ENCODE measurements at regions not wholly inside any gene's neighbourhood (a gene's known extent, or its start where the extent isn't known, plus 50 kb on each side); places are given as distances from the start of the nearest gene placed in this dataset.

DNA sequence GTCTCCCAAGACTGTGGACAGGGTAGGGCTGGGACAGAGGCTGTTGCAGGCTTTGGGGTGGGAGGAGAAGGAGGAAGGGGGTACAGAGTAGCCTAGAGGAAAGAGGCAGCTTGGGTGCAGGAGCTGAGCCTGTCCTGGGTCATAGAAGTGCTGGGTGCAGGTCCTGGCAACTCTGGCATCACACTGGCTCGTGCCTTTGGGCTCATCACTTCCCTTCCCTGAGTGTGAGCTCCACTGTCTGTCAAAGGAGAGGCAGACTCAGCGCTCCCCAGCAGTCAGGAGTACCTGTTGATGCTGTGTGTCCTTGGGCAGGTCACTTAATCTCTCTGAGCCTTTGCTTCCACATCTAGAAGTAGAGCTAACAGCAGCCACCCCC, 157.1 kb downstream of the PTPRU start:
- Histone ChIP-seq H3K36me3 (ENCODE audit: insufficient read depth, insufficient read length, low read length) (no peaks in the 10 kb centered on the region), H3K4me3 (ENCODE audit: insufficient read length, low read depth) (no peak overlapping the region)

DNA sequence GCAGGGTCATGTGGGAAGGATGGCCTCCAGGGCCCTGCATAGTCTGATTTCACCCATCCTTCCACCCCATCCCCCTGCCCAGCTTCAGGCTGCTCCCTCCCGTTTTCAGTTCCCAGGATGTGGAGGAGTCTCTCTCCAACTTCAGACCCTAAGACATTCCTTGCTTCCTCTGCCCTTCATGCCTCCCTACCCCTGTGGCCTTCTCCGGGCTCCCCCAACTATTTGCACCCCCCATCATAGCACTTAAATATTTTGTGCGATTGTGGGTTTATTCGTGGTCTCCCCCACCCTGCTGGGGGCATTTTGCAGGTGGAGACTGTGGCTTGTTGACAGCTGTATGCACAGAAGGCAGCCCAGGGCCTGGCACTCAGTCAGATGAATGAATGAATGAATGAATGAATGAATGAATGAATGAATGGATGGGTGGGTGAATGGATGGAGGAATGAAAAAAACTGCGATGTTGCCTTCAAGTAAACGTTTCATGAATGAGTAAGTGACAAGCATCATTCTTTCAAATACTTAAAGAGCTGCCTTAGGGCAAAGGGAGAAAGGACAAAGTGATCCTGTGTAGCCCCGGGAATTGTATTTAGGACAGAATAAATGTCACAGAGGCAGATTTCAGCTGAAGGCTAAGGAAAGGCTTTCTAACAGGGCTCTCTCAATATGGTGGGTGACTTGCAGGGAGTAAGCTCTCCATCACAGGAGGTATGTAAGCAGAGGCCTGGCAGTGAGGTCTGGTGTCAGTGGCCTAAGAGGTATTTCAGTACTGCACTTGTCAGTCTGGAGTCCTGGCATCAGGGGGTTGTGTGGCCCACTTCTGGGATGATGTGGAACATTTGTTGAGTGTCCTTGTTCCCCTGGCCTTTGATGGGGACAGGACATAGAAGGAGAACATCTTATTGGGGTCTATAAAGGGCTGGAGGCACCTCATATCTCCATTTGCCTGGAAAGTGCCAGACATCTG, 156.4 kb downstream of the PTPRU start:
- TF ChIP-seq YY1 (IDR thresholded peaks at IDR 0.05; ENCODE audit: insufficient read depth, insufficient read length) (no peak), SUZ12 (IDR thresholded peaks at IDR 0.05; ENCODE audit: extremely low read depth, insufficient read depth, insufficient read length) (no peak), ZNF274 (IDR thresholded peaks at IDR 0.05; ENCODE audit: low read depth, low read length) (no peak)
- H3K4me1 ChIP-seq (ENCODE audit: insufficient read depth, insufficient read length) = peaks cover 6% of the 10 kb centered on the region
- no peak for DNase-seq (ENCODE audit: low read depth, low spot score)
- no peaks in the 10 kb centered on the region for H3K27me3 ChIP-seq (ENCODE audit: insufficient read depth, insufficient read length)
- no peak overlapping the region for H3K4me3 ChIP-seq (ENCODE audit: insufficient read length, low read depth)
- H3K36me3 ChIP-seq (ENCODE audit: insufficient read depth, insufficient read length, low read length) = no peaks in the 10 kb centered on the region
- no peaks in the 10 kb centered on the region for H3K9me3 ChIP-seq (ENCODE audit: insufficient read depth, low read length)
- no peak overlapping the region for H3K9ac ChIP-seq (ENCODE audit: insufficient read length, low read depth)

More for the DNA sequence above, 157.1 kb downstream of the PTPRU start:
- no peak for TF ChIP-seq ZNF274 (IDR thresholded peaks at IDR 0.05; ENCODE audit: low read depth, low read length)
- TF ChIP-seq SUZ12 (IDR thresholded peaks at IDR 0.05; ENCODE audit: extremely low read depth, insufficient read depth, insufficient read length) = no peak
- Histone ChIP-seq H3K9ac (ENCODE audit: insufficient read length, low read depth) (no peak overlapping the region), H3K4me1 (ENCODE audit: insufficient read depth, insufficient read length) (peaks cover 6% of the 10 kb centered on the region), H3K9me3 (ENCODE audit: insufficient read depth, low read length) (no peaks in the 10 kb centered on the region), H3K27me3 (ENCODE audit: insufficient read depth, insufficient read length) (no peaks in the 10 kb centered on the region)
- no peak for DNase-seq (ENCODE audit: low read depth, low spot score)

DNA sequence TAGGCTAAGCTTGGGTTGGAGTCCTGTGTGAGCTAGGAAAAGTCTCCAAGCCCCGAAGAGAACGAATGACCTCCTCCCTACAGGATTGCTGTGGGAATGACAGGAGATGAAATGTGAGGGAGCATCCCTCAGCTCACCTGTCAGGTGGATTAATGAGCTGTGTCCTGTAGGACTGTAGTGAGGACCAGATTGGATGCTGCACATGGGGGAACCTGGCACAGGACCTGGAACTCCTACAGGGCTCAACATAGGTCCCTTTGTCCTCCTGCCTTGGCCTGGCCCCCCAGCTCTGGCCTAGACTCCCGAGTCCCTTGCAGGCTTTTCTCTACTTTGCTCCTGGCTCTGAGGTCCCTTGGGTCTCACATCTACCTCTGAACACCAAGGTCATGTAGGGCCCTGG, 155.7 kb downstream of the PTPRU start:
- no peaks in the 10 kb centered on the region for H3K36me3 ChIP-seq (ENCODE audit: insufficient read depth, insufficient read length, low read length)
- no peaks in the 10 kb centered on the region for H3K27me3 ChIP-seq (ENCODE audit: insufficient read depth, insufficient read length)
- H3K9me3 ChIP-seq (ENCODE audit: insufficient read depth, low read length) = no peaks in the 10 kb centered on the region
- H3K4me1 ChIP-seq (ENCODE audit: insufficient read depth, insufficient read length) = peaks cover 6% of the 10 kb centered on the region
- TF ChIP-seq ZNF274 (IDR thresholded peaks at IDR 0.05; ENCODE audit: low read depth, low read length) = no peak
- TF ChIP-seq YY1 (IDR thresholded peaks at IDR 0.05; ENCODE audit: insufficient read depth, insufficient read length) = no peak
- no peak for TF ChIP-seq SUZ12 (IDR thresholded peaks at IDR 0.05; ENCODE audit: extremely low read depth, insufficient read depth, insufficient read length)
- no peak overlapping the region for H3K9ac ChIP-seq (ENCODE audit: insufficient read length, low read depth)
- no peak for DNase-seq (ENCODE audit: low read depth, low spot score)
- H3K4me3 ChIP-seq (ENCODE audit: insufficient read length, low read depth) = no peak overlapping the region

DNA sequence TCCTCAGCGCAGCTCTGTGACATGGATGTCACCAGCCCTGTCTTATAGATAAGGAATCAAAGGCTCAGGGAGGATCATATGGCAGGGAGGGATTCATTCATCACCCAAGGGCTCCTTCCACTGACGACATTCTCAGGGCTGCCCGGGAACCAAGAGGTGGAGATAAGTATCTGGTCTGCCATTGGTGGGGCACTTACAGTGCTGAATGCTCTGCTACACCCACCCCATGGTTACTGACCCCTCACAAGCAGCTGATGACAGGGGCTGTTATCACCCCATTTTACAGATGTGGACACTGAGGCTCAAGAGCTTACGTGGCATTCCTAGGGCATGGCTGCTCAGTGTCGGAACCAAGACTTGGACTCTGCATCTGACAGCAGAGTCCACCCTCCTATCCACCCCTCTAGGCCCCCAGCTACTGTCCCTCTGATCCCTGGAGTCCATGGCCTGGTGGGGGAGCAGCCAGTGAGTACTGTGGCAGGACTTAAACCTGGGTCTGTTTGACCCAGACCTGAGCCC, 155.1 kb downstream of the PTPRU start:
- TF ChIP-seq YY1 (IDR thresholded peaks at IDR 0.05; ENCODE audit: insufficient read depth, insufficient read length) (no peak), ZNF274 (IDR thresholded peaks at IDR 0.05; ENCODE audit: low read depth, low read length) (no peak), SUZ12 (IDR thresholded peaks at IDR 0.05; ENCODE audit: extremely low read depth, insufficient read depth, insufficient read length) (no peak)
- Histone ChIP-seq H3K36me3 (ENCODE audit: insufficient read depth, insufficient read length, low read length) (no peaks in the 10 kb centered on the region), H3K27me3 (ENCODE audit: insufficient read depth, insufficient read length) (no peaks in the 10 kb centered on the region), H3K4me3 (ENCODE audit: insufficient read length, low read depth) (no peak overlapping the region), H3K9me3 (ENCODE audit: insufficient read depth, low read length) (no peaks in the 10 kb centered on the region), H3K9ac (ENCODE audit: insufficient read length, low read depth) (no peak overlapping the region), H3K4me1 (ENCODE audit: insufficient read depth, insufficient read length) (peaks cover 6% of the 10 kb centered on the region)
- no peak for DNase-seq (ENCODE audit: low read depth, low spot score)

DNA sequence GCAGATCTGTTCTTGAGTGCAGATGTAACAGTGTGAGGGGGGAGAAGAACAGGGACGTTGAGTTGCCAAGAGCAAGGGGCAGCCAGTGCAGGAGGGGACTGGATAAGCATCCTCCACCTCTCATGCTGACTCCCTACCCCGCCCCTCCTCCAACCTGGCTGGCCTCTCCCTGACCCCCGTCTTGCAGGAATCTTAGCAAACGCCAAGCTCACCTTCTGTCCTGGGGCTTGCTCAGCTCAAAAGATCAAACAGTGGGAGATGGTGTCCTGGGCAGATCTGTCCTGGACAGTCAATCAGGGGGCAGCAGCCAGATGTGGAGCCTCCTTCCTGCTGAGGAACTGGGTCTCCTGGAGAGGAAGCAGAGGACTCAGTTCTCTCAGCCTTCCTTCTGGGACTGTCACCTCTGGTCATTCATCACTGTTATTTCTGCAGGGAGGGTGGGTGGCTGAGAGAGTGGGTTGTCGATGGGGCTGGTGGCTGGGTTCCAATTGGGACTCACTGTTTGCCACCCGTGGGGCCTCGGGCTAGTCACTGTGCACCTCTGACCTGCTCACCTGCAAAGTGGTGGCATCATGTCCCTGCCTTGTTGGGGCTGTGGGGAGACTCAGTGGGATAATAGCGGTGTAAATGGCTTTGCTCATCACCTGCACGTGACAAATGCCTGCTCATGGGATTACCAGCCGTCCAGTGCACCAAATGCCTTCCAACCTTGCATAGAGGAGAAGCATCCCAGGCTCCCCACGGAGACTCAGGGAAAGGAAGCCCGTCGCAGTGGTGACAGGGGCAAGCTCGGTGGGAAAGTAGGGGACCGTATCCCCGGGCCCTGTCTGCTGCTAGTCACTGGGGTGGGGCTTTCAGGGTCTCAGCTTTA, 154.4 kb downstream of the PTPRU start:
- no peak for TF ChIP-seq ZNF274 (IDR thresholded peaks at IDR 0.05; ENCODE audit: low read depth, low read length)
- TF ChIP-seq SUZ12 (IDR thresholded peaks at IDR 0.05; ENCODE audit: extremely low read depth, insufficient read depth, insufficient read length) = no peak
- TF ChIP-seq YY1 (IDR thresholded peaks at IDR 0.05; ENCODE audit: insufficient read depth, insufficient read length) = no peak

DNA sequence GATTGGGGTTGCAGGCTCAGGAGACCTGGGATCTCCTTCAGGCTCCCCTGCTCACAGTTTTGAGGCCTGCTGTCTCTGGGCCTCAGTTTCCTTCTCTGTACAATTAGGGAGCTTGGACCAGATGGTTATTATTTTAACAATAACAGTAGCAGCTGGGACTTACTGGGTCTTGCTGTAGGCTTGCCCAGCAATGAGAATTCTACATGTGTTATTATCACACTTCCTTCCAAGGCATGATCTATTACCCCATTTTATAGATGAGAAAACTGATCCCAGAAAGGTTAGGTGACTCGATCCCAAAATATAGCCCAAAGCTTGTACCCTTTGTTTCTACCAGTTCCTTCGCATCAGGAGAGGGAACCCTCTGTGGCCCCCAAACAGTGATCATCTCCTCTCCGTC, 153.8 kb downstream of the PTPRU start:
- H3K4me3 ChIP-seq (ENCODE audit: insufficient read length, low read depth) = no peak overlapping the region
- TF ChIP-seq SUZ12 (IDR thresholded peaks at IDR 0.05; ENCODE audit: extremely low read depth, insufficient read depth, insufficient read length) = no peak
- no peak for TF ChIP-seq YY1 (IDR thresholded peaks at IDR 0.05; ENCODE audit: insufficient read depth, insufficient read length)
- no peak for TF ChIP-seq ZNF274 (IDR thresholded peaks at IDR 0.05; ENCODE audit: low read depth, low read length)
- no peaks in the 10 kb centered on the region for H3K9me3 ChIP-seq (ENCODE audit: insufficient read depth, low read length)

More for the DNA sequence above, 154.4 kb downstream of the PTPRU start:
- Histone ChIP-seq H3K9me3 (ENCODE audit: insufficient read depth, low read length) (no peaks in the 10 kb centered on the region), H3K4me3 (ENCODE audit: insufficient read length, low read depth) (no peak overlapping the region), H3K9ac (ENCODE audit: insufficient read length, low read depth) (no peak overlapping the region), H3K4me1 (ENCODE audit: insufficient read depth, insufficient read length) (peaks cover 6% of the 10 kb centered on the region), H3K36me3 (ENCODE audit: insufficient read depth, insufficient read length, low read length) (no peaks in the 10 kb centered on the region), H3K27me3 (ENCODE audit: insufficient read depth, insufficient read length) (no peaks in the 10 kb centered on the region)
- no peak for DNase-seq (ENCODE audit: low read depth, low spot score)

More for the DNA sequence above, 153.8 kb downstream of the PTPRU start:
- DNase-seq (ENCODE audit: low read depth, low spot score) = no peak
- Histone ChIP-seq H3K4me1 (ENCODE audit: insufficient read depth, insufficient read length) (peaks cover 6% of the 10 kb centered on the region), H3K27me3 (ENCODE audit: insufficient read depth, insufficient read length) (no peaks in the 10 kb centered on the region), H3K36me3 (ENCODE audit: insufficient read depth, insufficient read length, low read length) (no peaks in the 10 kb centered on the region), H3K9ac (ENCODE audit: insufficient read length, low read depth) (no peak overlapping the region)

Measured in NT2/D1 (cell line).